Pancreas (tissue), 10 donors: ENCODE measurements at regions not wholly inside any gene's neighbourhood (a gene's known extent, or its start where the extent isn't known, plus 50 kb on each side); places are given as distances from the start of the nearest gene placed in this dataset.

Experiments used
- ATAC-seq, 4 donors: fragments of 200-7000 bp; cut with Tn5 transposase; one replicate each; pipeline versions ENCODE4 v1.8.0 to v1.9.1; 2020; ENCODE audit warnings: mild to moderate bottlenecking in 4 of 4, moderate library complexity in 4 of 4
- DNase-seq, 6 donors: peaks; one replicate each; pipeline ENCODE4 v3.0.0-alpha.2; 2020
- FAIRE-seq: peaks from 2 replicates; lab custom pipeline; 2012; peaks lifted over from hg19 to GRCh38; lab: Jason Lieb, UNC
- H3K27ac ChIP-seq, 4 donors: fragments of 200-600 bp; sonication (generic); 1 replicate in 3 of 4; 2 replicates in 1 of 4; pipeline versions ENCODE4 v1.5.0 to v1.8.0; 2020
- H3K27me3 ChIP-seq, 4 donors: fragments of 200-600 bp; one replicate each; pipeline ENCODE4 v1.8.0; 2021
- H3K36me3 ChIP-seq, 3 donors: fragments of 200-600 bp; sonication (generic) in 1 of 3; one replicate each; pipeline versions ENCODE4 v1.5.0 to v1.8.0; 2020 to 2021
- H3K4me1 ChIP-seq, 3 donors: fragments of 200-600 bp; one replicate each; pipeline ENCODE4 v1.8.0; 2021
- H3K4me3 ChIP-seq, 4 donors: fragments of 200-600 bp; sonication (generic) in 2 of 4; one replicate each; pipeline versions ENCODE4 v1.5.0 to v1.8.0; 2020 to 2021
- H3K9me3 ChIP-seq, 4 donors: fragments of 200-600 bp; one replicate each; pipeline ENCODE4 v1.8.0; 2021
- WGBS, 2 donors: extraction: QIAGEN DNeasy Blood & Tissue Kit; methylation state at CpG; one replicate each; pipeline ENCODE4 v1.1.7; 2013; 5-methylcytosine and 5-hydroxymethylcytosine counted together
- intact Hi-C, 3 donors: fragments of 100-400 bp; cut with DNase I; formaldehyde crosslinking; loops; one replicate each; pipeline versions ENCODE4 v1.11.1 to v1.14.2; 2022
- TF ChIP-seq, protein P1 (sequence below), 4 donors: fragments of 200-600 bp; sonication (generic) in 3 of 4; IDR thresholded peaks; one replicate each; pipeline versions ENCODE4 v1.5.0 to v1.8.0; 2021; ENCODE audit warnings: antibody characterized with exemption in 4 of 4
- donor health status: healthy with polysubstance abuse.
- donor health status: DM: no; HTN: no; CAD: no; lungs with moderate emphysema.
- donor health status: DM: no; HTN: no; CAD: no.
- donor health status: control.
- donor health status: control.
- donor health status: Bipolar disorder and iron deficiency.
- donor health status: DM: yes; HTN: yes; CAD: no.
- donor health status: DM: no; HTN: no; CAD: no.
- donor health status: DM: no; HTN: no; CAD: no.
- donor health status: DM: yes; HTN: yes; CAD: no.

DNA sequence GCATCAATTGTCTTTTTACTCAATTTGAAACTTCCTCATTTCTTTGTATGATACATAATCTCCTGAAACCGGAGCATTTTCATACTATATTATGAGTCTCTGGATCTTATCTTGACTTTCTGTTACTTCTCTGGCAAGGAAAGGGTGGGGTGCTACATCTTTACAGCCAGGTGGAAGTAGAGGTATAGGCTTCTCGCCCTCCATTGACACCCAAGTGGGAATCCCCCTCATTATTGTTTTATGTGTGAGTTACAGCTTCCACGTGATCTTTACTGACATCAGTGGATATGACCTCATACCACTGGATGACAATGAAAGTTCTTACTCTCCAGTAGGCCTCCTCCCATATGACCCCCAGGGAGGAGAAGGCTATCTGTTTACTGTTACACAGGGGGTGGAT is 262.1 kb upstream of the DACH1 start:
- Histone ChIP-seq H3K9me3 (no peaks in the 10 kb centered on the region), H3K4me3 (no peak overlapping the region), H3K27me3 (no peaks in the 10 kb centered on the region), H3K27ac (no peak overlapping the region), H3K36me3 (no peaks in the 10 kb centered on the region), H3K4me1 (peaks cover 0 to 15% (median 12%) of the 10 kb centered on the region in 3 donors)
- DNase-seq (no peak), ATAC-seq (no peak), FAIRE-seq (no peak)
- intact Hi-C loops = no loop called here
- WGBS, 2 donors = 72 to 73% methylated on average over 3 of the region's 3 CpGs
- TF ChIP-seq, protein P1, sequence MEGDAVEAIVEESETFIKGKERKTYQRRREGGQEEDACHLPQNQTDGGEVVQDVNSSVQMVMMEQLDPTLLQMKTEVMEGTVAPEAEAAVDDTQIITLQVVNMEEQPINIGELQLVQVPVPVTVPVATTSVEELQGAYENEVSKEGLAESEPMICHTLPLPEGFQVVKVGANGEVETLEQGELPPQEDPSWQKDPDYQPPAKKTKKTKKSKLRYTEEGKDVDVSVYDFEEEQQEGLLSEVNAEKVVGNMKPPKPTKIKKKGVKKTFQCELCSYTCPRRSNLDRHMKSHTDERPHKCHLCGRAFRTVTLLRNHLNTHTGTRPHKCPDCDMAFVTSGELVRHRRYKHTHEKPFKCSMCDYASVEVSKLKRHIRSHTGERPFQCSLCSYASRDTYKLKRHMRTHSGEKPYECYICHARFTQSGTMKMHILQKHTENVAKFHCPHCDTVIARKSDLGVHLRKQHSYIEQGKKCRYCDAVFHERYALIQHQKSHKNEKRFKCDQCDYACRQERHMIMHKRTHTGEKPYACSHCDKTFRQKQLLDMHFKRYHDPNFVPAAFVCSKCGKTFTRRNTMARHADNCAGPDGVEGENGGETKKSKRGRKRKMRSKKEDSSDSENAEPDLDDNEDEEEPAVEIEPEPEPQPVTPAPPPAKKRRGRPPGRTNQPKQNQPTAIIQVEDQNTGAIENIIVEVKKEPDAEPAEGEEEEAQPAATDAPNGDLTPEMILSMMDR (IDR thresholded peaks at IDR 0.05) = no peak

DNA sequence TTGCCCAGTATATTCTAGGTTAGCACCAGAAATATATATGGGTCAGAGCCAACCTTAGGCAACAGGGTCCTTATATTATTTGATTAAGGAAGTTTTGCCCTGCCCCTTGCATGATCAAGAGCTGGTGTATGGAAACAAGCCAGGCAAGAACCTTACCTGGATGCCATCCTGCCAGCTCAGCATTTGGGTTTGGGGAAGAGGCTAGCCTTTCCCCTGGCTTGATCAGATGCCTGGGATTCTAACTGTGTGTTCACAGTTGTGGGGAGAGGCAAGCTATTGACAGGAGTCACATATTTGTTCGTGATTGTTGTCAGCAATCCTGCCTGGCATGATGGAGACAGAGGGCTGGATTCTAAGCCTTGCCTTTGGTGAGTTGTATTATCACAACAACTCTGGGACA is 260.0 kb upstream of the DACH1 start:
- WGBS, 2 donors = 16 to 26% methylated on average over 1 of the region's 1 CpG
- FAIRE-seq (no peak), ATAC-seq (peak; percentile 15 to 68 (median 33)), DNase-seq (peak in 1 of 6 donors; percentile 9)
- H3K4me1 ChIP-seq = peaks cover 0 to 15% (median 12%) of the 10 kb centered on the region in 3 donors
- no peaks in the 10 kb centered on the region for H3K36me3 ChIP-seq
- intact Hi-C loops = no loop called here
- no peaks in the 10 kb centered on the region for H3K9me3 ChIP-seq
- H3K27ac ChIP-seq = peak overlapping the region in 1 of 4 donors; percentile 48
- TF ChIP-seq, protein P1 (IDR thresholded peaks at IDR 0.05) = no peak
- H3K4me3 ChIP-seq = no peak overlapping the region
- no peaks in the 10 kb centered on the region for H3K27me3 ChIP-seq

DNA sequence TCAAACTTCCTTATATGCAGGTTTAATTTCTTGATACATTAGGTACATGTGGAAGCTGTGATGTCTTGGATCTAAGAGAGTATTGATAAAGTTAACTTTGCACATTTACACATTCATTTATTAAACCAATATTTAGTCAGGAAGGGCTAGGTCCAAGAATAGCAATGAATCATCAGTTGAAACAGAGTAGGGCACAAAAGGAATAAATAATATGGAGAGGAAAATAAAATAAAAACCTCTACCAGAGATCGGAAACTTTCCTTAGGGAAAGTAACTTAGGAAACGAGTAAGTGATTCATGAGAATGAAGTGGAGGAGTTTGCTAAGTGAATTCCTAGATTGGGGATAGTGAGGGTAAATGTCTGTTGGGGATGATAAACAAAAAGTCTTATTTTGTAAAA is 259.4 kb upstream of the DACH1 start:
- Histone ChIP-seq H3K27ac (peak overlapping the region in 1 of 4 donors; percentile 48), H3K4me1 (peaks cover 0 to 15% (median 12%) of the 10 kb centered on the region in 3 donors), H3K27me3 (no peaks in the 10 kb centered on the region), H3K9me3 (no peaks in the 10 kb centered on the region), H3K36me3 (no peaks in the 10 kb centered on the region), H3K4me3 (no peak overlapping the region)
- TF ChIP-seq, protein P1 (IDR thresholded peaks at IDR 0.05) = no peak
- intact Hi-C loops = no loop called here
- FAIRE-seq (no peak), DNase-seq (no peak), ATAC-seq (peak; percentile 71 to 93 (median 88))
- WGBS, 2 donors = 31 to 44% methylated on average over 2 of the region's 2 CpGs

DNA sequence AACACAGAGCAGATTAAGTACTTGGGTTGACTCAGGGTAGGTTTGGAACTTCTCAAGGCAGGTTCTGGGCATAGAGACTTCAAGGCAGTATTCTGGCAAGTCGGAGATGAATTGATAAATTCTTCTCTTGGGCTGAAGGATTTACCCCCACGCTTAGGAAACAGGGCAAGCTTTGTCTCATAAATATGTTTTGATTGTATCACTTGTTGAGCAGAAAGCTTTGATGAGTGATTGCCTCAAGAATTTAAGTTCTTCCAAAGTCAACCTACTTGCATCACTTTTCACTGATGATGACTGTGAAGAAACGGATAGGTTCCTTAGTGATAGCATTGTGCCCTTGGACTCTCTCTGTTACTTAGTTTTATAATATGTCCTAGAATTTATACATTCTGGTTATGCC is 258.6 kb upstream of the DACH1 start:
- H3K27ac ChIP-seq = no peak overlapping the region
- FAIRE-seq (no peak), DNase-seq (no peak), ATAC-seq (peak in 1 of 4 donors; percentile 18)
- intact Hi-C loops = no loop called here
- no peaks in the 10 kb centered on the region for H3K36me3 ChIP-seq
- H3K4me1 ChIP-seq = peaks cover 0 to 15% (median 12%) of the 10 kb centered on the region in 3 donors
- no peak overlapping the region for H3K4me3 ChIP-seq
- 77% methylated on average over 3 of the region's 3 CpGs for WGBS, 2 donors
- no peaks in the 10 kb centered on the region for H3K9me3 ChIP-seq
- TF ChIP-seq, protein P1 (IDR thresholded peaks at IDR 0.05) = no peak
- H3K27me3 ChIP-seq = no peaks in the 10 kb centered on the region

DNA sequence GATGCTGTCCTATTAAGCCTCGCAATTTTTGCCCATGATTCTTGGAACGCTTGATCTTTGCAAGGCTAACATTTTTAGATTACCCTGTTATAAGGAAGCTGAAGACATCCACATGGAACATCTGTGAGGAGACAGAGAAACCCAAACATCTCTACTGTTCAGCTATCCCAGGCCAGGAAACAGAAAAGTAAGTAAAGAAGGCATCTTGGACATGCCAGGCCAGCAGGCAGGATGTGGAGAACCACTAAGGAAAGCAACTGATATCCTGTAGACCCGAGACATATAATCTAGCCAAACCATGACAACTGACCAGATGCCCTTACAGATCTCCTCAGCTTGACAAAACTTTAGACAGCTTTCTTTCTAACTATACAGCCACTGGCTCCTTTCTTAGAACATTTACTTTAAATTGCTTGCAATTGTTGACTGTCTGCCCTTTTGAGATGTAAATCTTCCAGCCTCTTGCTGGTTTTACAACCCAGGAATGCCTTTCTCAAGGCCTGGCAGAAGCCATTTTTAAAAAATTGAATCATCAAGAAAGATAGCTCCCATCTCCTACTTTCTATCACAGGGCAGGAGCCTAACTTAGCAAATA is 255.8 kb upstream of the DACH1 start:
- TF ChIP-seq, protein P1 (IDR thresholded peaks at IDR 0.05) = no peak
- Histone ChIP-seq H3K27ac (no peak overlapping the region), H3K4me1 (peaks cover 0 to 15% (median 12%) of the 10 kb centered on the region in 3 donors), H3K36me3 (no peaks in the 10 kb centered on the region), H3K4me3 (no peak overlapping the region), H3K9me3 (no peaks in the 10 kb centered on the region), H3K27me3 (no peaks in the 10 kb centered on the region)
- intact Hi-C loops = no loop called here
- FAIRE-seq = no peak
- no peak for ATAC-seq
- WGBS, 2 donors = 94% methylated on average over 3 of the region's 3 CpGs
- no peak for DNase-seq
